GM12892 (cell line): ENCODE measurements at regions not wholly inside any gene's neighbourhood (a gene's known extent, or its start where the extent isn't known, plus 50 kb on each side); places are given as distances from the start of the nearest gene placed in this dataset.

Experiments used
- DNase-seq: peaks from one replicate; pipeline ENCODE4 v3.0.0; 2011; ENCODE audit not compliant: insufficient read length
- FAIRE-seq: peaks from 2 replicates; lab custom pipeline; 2011; peaks lifted over from hg19 to GRCh38; lab: Jason Lieb, UNC
- POLR2A ChIP-seq: IDR thresholded peaks from 2 replicates; pipeline ENCODE4 v1.6.1; 2011; ENCODE audit warnings: low read depth, low read length, control low read depth
- POLR2AphosphoS5 ChIP-seq: IDR thresholded peaks from 2 replicates; pipeline ENCODE4 v1.6.1; 2011; ENCODE audit warnings: low read depth, low read length, control low read depth
- TAF1 ChIP-seq: IDR thresholded peaks from 2 replicates; pipeline ENCODE4 v1.6.1; 2011; ENCODE audit warnings: low read depth, mild to moderate bottlenecking, control low read depth, low read length, borderline replicate concordance

- TF ChIP-seq TAF1 (no peak), POLR2AphosphoS5 (no peak), POLR2A (no peak)
- FAIRE-seq, result no peak
These were observed 192.2 kb upstream of the ARX start for GRCh38 chrX:25207803-25208475.

GRCh38 chrX:25206778-25207177 lies 191.0 kb upstream of the ARX start:
- FAIRE-seq, result no peak
- DNase-seq, result no peak

More at GRCh38 chrX:25207803-25208475, 192.2 kb upstream of the ARX start:
- no peak for DNase-seq

GRCh38 chrX:25204182-25204581 lies 188.4 kb upstream of the ARX start:
- TF ChIP-seq TAF1 (no peak), POLR2A (no peak), POLR2AphosphoS5 (no peak)
- no peak for DNase-seq
- no peak for FAIRE-seq

More at GRCh38 chrX:25206778-25207177, 191.0 kb upstream of the ARX start:
- TF ChIP-seq POLR2AphosphoS5 (no peak), TAF1 (no peak), POLR2A (no peak)

- FAIRE-seq, result no peak
- TF ChIP-seq POLR2AphosphoS5, result no peak
- DNase-seq, result no peak
These were observed 187.1 kb upstream of the ARX start for GRCh38 chrX:25202827-25203226.

GRCh38 chrX:25198891-25199290 lies 183.1 kb upstream of the ARX start:
- FAIRE-seq (no peak), DNase-seq (no peak)
- no peak for TF ChIP-seq POLR2AphosphoS5
- TF ChIP-seq POLR2A, result no peak
- no peak for TF ChIP-seq TAF1

- FAIRE-seq, result no peak
These were observed 182.5 kb upstream of the ARX start for GRCh38 chrX:25198253-25198652.

DNA sequence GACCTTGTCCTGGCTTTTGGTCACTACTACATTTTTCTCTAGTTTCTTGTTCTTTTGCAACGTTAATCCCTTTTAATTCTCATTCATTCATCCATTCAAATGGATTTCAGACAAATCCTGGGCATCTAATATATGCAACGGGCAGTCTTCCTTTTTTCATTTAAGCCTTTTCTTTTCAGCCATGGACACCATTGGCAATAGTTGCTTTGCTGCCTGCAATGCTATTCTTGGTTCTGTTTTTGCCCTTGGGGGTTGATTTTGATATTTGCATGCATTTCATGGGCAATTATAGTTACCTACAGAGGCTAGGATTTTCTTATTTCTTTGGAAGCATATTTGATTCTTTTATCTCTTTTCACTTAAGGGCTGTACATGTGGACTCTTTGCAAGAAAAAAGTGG lies 180.5 kb upstream of the ARX start:
- FAIRE-seq (no peak), DNase-seq (no peak)
- no peak for TF ChIP-seq POLR2AphosphoS5
- no peak for TF ChIP-seq TAF1
- no peak for TF ChIP-seq POLR2A

More at GRCh38 chrX:25198253-25198652, 182.5 kb upstream of the ARX start:
- TF ChIP-seq POLR2AphosphoS5 (no peak), POLR2A (no peak), TAF1 (no peak)
- DNase-seq, result no peak

DNA sequence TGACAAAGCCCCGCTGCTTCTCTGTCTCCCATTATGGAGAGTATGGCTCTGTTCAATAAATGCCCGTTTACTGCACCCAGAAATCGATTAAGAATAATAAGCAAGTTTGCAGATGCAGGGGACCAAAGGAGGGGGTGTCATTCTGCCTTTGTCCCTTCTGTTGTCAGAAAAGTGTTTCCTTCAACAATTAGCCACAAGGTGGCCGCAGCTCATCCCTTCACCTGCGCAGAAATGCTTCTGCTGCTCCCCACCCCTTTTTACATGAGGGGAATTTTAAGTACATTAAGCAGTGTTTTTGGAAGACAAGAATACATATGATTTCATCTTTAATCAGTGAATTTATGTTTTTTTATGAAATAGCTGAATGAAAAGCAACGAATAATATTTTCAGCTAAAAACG lies 175.6 kb upstream of the ARX start:
- DNase-seq, result no peak
- TF ChIP-seq POLR2A (no peak), POLR2AphosphoS5 (no peak), TAF1 (no peak)
- no peak for FAIRE-seq

DNA sequence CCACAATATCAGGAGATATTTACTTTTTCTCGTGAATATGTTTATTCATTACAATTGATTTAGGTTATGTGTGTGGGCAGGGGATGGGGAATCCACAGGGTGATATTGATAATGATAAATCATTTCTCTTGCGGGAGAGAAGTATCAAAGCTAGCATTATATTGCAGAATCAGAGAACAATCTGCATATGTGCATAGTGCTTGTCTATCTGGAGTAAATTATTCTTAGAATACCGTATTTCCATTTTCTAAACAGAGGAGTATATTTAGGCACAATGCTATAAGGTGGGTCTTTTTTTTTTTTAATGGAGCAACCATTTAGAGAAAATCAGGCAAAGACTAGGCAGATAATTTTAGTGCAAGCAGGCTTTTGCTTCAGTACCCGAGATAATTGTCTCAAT lies 166.0 kb upstream of the ARX start:
- TF ChIP-seq TAF1 (no peak), POLR2AphosphoS5 (no peak), POLR2A (no peak)
- no peak for FAIRE-seq
- no peak for DNase-seq

DNA sequence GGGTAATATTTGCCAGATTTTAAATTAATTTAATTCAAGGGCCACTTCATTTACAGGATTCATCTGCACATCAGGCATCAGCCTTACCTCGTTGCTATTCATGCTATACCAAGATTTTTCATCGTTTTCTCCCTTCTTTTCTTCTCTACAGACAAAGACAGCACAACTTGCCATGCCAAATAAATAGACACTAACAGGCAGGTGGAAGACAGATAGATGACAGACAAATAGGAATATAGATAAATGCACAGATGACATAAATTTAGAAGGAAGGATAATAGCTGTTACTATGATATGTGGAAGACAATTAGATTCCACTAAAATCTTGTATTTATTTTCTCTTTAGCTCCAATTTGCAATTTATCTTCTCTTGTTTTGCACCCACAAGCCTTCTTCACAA lies 164.5 kb upstream of the ARX start:
- FAIRE-seq (no peak), DNase-seq (no peak)

DNA sequence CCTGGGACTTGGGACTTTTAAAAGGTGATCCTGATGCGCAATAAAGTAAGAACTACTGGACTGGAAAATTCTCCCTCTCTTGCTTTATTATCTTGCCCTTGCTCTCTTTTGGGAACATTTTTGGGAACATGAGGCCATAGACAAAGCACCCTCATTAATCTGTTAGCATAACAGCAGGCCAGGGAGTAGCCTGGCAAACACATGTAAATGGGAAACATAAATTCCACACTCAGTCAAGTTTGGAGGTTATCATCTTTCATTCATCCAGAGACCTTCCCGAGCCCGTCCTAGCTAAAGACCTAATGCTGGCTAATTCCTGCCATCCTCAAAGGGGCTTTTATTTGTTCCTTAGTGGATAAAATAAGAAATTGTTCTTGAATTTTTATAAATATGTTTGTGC lies 162.8 kb upstream of the ARX start:
- FAIRE-seq (no peak), DNase-seq (no peak)
- TF ChIP-seq POLR2AphosphoS5, result no peak
- TF ChIP-seq POLR2A, result no peak
- no peak for TF ChIP-seq TAF1

More for the DNA sequence above, 164.5 kb upstream of the ARX start:
- TF ChIP-seq TAF1, result no peak
- TF ChIP-seq POLR2AphosphoS5, result no peak
- TF ChIP-seq POLR2A, result no peak

GRCh38 chrX:25175743-25176142 lies 160.0 kb upstream of the ARX start:
- no peak for DNase-seq
- no peak for TF ChIP-seq POLR2AphosphoS5
- no peak for TF ChIP-seq POLR2A
- no peak for TF ChIP-seq TAF1
- no peak for FAIRE-seq

GRCh38 chrX:25175171-25175570 lies 159.4 kb upstream of the ARX start:
- FAIRE-seq, result no peak

GRCh38 chrX:25166546-25166945 lies 150.8 kb upstream of the ARX start:
- FAIRE-seq (no peak), DNase-seq (no peak)
- TF ChIP-seq POLR2A (no peak), POLR2AphosphoS5 (no peak), TAF1 (no peak)

More at GRCh38 chrX:25175171-25175570, 159.4 kb upstream of the ARX start:
- DNase-seq, result no peak
- TF ChIP-seq POLR2A (no peak), POLR2AphosphoS5 (no peak), TAF1 (no peak)
